ENCODE measurements at regions not wholly inside any gene's neighbourhood (a gene's known extent, or its start where the extent isn't known, plus 50 kb on each side); places are given as distances from the start of the nearest gene placed in this dataset.
"Not testable (repeated sequence)": the region's sequence is repeated elsewhere in the genome, so short reads cannot be mapped to it uniquely, and the experiment has no call there.

DNA sequence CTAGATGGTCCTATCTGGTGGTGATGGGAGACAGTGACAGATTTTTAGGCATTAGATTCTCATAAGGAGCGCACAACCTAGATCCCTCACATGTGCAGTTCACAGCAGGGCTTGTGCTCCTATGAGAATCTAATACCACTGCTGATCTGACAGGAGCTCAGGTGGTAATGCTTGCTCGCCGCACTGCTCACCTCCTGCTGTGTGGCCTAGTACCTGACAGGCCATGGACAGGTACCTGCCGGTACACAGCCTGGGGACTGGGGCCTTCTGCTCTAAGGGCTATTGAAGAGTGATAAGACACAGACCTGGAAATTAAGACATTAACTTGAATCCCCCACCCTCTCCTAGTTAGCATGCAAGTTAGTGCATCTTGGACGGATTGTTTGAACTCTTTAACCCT lies 64.4 kb downstream of the KLRB1 start:
- not testable (repeated sequence) for ATAC-seq; DNase-seq (ENCODE audit: low spot score)

DNA sequence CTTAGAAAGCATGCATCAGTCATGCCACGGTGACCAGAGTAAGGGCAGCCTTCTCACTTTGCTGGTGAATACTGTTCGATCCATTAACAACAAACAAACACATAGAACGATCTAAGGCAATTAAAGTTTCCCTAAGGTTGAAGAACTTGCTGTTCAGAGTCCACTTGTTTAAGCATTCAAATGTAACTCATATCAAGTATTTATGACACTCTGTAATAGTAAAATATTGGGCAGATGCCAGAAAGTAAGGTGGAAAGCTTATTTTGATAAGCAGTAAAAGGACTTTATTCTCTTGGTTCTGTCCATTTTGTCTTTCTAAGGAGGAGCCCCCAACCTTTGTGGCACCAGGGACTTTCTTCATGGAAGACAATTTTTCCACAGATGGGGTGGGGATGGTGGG lies 64.9 kb downstream of the KLRB1 start:
- DNase-seq (ENCODE audit: low spot score); ATAC-seq: not testable (repeated sequence)

DNA sequence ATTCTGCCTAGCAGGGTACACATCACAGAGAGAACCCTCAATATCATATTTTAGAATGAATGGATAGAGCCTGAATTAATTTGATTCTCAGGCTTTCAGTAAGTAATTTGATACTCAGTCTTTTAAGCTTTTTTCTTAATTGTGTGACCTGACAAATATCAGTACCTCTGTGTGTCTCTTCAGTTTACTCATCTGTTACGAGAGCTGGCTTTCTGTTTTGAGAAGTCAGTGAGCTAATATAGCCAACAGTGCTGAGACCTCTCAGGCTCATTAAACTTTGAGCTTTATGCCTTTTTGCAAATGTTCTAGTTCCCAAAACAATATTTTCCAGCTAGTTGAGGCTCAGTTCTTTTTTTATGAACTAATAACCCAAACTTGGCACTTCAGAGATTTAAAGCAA lies 91.8 kb downstream of the KLRB1 start:
- DNase-seq (ENCODE audit: low spot score); ATAC-seq: not testable (repeated sequence)

DNA sequence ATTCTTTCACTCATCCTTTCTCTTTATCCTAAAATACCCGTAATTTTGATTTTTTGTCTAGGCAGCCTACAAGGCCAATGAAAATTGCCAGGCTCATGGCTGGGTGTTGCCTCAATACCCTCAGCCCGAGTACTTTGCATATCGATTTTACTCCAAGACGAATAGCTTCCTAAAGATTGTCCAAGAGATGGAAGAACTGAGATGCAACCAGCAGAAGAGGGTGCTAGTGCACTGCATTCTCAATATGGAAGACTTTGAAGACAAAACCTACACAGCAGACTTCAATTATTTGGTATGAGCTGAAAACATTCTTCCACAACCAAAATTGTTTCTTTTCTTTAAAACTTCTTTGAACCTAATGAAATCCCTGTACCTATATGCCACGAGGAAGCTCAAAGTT lies 95.0 kb downstream of the KLRB1 start:
- peak; percentile 37 for ATAC-seq
- not testable (repeated sequence) for DNase-seq (ENCODE audit: low spot score)

DNA sequence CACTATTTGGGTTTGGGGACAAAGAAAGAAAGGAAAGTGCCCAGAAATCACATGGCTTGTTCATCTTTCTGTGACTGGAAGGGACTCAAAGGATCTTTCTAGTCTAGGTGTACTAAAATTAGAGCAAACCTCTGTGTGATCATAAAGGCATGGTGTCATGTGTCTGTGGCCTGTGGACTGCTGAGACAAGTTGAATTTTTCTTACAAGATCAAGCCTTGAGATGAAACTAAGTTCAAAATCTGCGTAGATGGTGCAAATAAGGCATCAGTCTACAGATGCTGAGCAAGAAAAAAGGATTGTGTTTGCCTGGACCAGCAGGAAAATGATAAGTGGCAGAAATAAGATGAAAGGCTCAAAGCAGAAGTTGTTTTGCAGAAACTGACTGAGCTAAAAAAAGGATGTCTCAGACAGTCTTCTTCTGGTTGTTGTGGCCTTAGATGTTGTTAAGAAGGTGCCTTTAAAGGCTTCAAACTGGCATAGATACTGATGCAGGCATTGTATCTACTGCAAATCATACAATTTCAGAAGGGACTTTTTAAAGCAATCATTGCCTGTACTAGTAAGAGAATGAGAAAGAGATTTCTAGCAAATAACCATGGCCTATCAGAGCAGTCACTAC lies 97.2 kb downstream of the KLRB1 start:
- DNase-seq (ENCODE audit: low spot score); ATAC-seq: not testable (repeated sequence)

DNA sequence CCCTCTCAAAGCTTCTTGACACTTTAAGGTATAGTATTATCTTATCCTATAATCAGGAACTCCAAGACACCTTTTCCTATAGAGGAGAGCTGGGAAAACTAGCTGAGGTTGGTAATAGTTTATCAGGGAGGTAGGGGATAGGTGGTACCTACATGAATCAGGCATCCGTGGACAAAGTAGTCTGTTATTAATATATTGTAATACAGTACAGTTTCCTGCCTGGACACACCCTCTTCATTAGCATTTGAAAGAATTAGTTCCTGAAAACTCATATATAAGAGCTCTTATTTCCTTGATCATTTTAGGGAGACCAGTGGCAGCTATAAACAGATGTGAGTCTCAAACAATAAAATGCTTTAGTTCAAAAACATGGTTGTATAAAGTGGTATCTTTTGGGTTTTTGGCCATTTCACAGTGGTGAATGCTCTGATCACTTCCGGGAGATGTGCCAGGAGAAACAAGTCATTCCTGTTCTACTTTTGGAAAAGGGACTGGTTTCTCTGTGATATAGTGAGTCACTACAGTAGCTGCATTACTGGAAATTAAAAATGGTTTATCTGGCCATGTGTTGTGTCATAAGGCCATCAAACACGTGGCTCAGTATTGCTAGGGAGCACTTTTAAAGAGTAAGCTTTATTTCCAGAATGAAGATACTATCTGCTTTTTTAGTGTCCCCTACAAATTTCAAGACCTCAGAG lies 98.1 kb downstream of the KLRB1 start:
- ATAC-seq (no peak), DNase-seq (ENCODE audit: low spot score) (no peak)

DNA sequence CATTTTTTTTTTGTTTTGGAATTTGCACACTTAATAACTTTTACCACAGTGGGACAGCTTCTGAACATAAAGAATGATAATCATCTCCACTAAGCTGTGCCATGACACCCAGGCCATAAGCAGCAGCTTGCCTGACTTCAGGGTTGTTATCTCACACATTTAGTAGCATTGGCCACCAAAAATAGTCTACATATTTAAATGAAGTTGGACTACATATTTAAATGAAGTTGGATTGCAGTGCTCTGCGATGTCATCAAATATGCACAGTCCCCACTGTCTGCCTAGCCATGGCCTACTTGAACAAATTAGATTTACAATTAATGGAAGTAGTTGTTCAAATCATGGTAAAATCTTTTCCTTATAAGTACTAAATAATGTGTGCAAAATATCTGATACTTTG lies 101.0 kb downstream of the KLRB1 start:
- ATAC-seq (no peak), DNase-seq (ENCODE audit: low spot score) (no peak)

DNA sequence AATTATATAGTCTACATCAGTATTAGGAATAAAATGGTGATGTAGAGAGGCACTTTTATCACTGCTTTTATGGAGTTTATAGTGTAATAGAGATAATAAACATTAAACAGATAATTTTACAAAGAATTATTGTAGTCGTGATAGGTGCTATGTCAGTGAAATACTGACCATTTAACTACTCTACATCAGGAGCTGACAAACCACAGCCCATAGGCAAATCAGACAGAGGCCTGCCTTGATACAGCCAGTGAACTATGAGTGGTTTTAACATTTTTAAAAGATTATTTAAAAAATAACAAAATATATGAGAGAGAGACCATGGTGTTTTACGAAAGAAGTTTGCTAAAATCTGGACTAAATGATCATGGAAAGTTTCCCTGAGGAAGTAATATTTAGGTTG lies 104.3 kb downstream of the KLRB1 start:
- ATAC-seq; DNase-seq (ENCODE audit: low spot score): not testable (repeated sequence)

DNA sequence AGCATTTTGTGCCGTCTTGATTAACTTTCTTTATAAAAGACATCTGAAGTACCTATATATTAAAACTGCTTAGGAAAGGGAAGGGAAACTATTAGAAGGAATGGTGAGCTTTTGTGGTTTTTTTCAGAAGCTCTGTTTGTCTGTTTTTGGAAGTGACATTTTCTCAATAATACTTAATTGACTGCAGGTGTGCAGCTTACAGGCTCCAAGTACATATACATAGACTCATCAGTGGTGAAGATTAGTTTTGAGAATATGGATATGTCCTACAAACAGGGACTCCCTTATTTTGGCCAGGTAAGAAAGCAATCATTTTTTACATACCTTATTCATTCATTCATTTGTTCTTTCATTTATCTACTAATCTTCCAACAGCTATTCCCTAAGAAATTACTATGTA lies 104.9 kb downstream of the KLRB1 start:
- not testable (repeated sequence) for ATAC-seq; DNase-seq (ENCODE audit: low spot score)

DNA sequence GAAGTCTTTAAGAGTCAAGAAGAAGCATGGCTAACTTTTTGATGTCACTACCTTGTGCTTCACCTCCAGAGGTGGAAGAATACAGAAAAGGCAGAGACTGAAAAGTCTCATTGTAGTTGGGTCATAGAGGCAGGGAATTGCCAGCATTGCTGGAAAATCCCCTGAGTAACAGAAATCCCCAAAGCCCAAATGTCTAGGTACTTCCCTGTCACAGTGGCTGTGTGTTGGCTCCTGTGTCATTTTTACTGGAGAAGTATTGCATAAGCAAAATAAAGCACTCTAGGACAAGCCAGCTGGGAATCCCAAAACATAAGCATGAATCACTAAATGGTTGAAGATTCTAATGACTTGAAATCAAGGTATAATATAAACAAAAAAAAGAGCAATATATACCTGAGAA lies 114.4 kb downstream of the KLRB1 start:
- ATAC-seq: not testable (repeated sequence)

DNA sequence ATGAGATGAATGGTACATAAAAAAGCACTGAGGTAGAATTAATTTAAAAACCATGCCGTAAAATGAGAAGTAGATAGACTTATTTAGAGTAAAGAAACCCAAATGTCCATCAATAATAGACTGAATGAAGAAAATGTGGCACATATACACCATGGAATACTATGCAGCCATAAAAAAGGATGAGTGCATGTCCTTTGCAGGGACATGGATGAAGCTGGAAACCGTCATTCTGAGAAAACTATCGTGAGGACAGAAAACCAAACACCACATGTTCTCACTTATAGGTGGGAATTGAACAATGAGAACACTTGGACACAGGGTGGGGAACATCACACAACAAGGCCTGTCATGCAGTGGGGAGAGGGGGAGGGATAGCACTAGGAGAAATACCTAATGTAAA lies 126.4 kb downstream of the KLRB1 start:
- not testable (repeated sequence) for ATAC-seq; DNase-seq (ENCODE audit: low spot score)

More for the DNA sequence above, 114.4 kb downstream of the KLRB1 start:
- DNase-seq (ENCODE audit: low spot score): not testable (repeated sequence)

DNA sequence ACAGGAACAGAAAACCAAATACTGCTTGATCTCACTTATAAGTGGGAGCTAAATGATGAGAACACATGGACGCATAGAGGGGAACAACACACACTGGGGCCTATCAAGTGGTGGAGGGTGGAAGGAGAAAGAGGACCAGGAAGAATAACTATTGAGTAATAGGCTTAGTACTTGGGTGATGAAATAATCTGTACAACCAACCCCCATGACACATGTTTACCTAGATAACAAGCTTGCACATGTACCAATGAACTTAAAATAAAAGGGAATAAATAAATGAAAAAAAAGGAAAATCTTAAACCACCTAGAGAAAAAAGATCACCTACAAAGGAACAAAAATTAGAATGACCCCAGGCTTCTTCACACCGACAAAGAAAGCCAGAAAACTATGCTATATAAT lies 133.5 kb downstream of the KLRB1 start:
- not testable (repeated sequence) for ATAC-seq; DNase-seq (ENCODE audit: low spot score)

DNA sequence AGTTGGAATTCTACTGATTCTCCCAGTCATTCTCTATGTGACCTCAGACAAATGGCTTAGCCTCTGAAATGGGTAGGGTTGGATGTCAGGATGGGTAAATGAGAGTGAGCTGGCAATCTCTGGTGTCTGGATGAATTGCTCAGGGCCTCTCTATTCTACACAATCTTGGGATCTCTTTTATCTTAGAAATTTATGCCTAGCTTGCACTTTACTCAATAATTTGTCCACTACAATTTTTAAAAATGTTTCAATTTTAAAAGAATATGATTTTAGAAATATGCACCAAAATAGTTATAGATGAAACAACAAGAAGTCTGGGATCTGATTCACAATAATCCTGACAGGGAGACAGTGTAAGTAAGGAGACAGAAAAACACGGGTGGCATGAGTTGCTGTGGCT lies 134.1 kb downstream of the KLRB1 start:
- ATAC-seq; DNase-seq (ENCODE audit: low spot score): not testable (repeated sequence)

DNA sequence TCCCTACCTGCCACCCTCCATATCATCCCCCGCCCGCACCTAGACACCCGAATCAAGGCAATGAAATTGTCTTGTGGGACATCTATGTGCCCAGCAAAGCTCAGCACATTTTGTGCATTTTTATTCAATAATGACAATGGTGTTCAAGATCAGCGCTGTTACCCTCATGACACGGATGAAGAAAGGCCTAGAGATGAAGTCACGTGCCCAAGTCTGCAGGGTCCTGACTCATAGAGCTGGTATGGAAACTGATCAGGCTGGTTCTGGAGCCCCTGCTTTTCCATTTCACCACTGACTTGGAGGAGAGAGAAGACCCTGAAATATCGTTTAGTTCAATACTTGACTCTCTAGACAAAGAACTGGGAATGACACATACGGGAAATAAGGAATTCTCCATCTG lies 136.2 kb downstream of the KLRB1 start:
- DNase-seq (ENCODE audit: low spot score); ATAC-seq: not testable (repeated sequence)

DNA sequence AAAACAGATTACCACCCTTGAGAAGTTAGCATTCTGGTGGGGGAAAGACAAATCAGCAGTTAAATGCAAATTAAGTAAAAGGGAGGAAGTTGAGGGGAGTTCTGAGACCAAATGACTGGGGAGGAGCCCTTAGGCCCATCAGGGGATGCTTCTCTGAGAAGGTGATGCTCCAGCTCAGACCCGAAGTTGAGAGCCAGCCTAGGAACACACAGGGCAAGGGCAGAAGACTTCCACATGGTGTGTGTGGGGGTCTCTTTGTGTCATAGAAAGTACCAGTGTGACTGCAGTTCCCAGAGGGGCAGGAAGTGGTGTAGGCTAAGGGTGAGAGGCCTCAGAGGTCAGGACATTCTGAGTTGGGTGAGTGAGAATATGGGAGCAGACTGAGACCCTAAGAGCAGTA lies 137.3 kb downstream of the KLRB1 start:
- not testable (repeated sequence) for DNase-seq (ENCODE audit: low spot score); ATAC-seq

DNA sequence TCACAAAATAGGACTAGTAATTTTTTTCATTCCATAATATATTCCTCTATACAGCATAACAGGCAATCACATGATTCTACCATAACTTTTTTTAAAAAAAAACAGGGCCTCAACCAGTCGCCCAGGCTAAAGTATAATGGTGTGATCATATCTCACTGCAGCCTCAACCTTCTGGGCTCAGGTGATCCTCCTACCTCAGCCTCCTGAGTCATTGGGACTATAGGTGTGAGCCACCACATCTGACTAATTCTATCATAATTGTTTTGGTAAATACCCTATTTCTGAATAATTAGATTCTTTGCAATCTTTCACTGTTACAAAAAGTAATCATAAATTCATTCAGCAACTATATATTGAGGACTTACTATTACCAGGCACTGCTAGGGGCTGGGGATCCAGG lies 137.8 kb downstream of the KLRB1 start:
- not testable (repeated sequence) for DNase-seq (ENCODE audit: low spot score); ATAC-seq

DNA sequence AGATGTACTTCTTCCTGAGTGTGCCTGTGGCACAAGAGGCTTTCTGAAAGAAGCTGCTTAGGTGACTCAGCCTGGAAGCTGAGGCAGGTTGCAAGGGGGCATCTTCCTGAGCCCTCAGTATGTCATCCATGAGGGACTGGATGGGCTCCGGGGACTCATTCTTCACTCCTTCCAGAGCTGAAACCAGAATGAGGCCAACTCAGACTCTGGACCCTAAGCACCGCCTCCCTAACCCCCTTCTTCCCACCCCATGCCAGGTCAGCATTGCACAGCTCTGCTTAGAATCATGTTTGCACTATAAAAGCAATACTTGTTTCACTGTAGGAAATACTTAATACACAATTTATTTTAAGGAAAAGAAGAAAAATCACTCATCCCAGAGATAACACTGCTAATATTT lies 138.3 kb downstream of the KLRB1 start:
- ATAC-seq; DNase-seq (ENCODE audit: low spot score): not testable (repeated sequence)

DNA sequence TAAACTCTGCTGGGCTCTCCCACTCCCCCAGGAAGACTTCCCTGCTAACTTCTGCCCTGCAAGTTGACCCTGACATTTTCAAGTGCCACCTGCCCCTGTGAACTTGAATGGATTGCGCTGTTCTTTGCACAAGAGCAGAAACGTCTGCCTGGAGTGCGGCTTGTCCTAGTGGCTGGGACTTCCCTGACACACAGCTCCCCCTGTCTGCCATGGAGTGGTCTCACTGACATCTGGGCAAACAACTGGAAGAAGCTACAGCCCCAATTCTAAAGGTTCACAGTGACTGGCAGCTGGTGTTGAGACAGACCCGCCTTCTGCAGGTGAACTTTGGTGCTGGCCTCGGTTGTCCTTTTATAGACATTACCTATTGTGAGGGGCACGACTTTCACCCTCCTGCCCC lies 138.7 kb downstream of the KLRB1 start:
- DNase-seq (ENCODE audit: low spot score) (peak; percentile 62), ATAC-seq (peak; percentile 91)

DNA sequence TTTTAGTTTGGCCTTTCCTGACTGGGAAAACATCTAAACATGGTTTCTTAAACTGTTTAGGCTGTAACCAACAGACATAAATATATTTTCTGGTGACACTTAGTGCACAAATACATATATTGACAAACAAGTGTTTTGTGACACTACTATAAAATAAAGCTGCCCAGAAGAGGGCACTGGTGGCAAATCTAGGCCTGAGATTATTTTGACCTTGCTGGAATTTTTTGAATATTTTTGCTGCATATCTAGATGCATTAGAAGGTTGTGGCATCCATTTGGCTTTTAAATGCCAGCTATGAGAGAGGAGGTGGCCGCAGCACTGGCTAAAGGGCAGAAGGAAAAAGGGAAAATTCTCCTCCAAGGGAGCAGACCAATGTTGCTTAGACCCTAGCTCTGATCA lies 139.6 kb downstream of the KLRB1 start:
- not testable (repeated sequence) for DNase-seq (ENCODE audit: low spot score); ATAC-seq

DNA sequence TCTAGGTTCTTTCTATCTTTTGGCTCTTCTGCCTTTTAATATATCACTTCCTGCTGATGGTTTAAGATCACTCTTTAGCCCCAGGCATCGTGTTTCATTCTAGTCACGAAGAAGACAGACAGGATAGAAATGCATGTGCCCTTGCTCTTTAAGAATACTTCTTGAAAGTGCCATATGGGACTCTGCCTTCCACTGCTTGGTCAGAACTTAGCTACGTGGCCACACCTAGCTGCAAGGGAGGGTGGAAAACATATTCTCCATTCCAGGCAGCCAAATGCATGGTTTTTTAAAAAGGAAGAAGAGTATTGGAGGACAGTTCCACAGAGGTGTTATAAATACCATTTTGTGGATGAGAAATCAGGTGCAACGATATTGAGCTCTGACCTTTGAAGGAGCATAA lies 143.3 kb downstream of the KLRB1 start:
- DNase-seq (ENCODE audit: low spot score): no peak

DNA sequence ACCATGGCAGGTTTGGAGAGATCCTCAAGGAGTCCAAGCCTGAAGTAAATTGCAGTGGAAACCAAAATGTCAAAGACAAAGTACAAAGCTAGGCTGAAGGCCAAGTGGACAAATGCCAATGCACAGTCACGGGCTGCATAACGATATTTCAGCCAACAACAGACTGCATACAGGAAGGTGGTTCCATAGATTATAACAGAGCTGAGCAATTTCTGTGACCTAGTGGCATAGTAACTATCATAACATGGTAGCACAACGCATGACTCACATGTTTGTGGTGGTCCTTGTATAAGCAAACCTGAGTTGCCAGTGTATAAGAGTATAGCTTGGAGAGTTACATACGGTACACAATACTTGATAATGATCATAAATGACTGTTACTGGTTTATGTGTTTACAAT lies 152.2 kb downstream of the KLRB1 start:
- peak; percentile 42 for ATAC-seq

More for the DNA sequence above, 143.3 kb downstream of the KLRB1 start:
- ATAC-seq: no peak

DNA sequence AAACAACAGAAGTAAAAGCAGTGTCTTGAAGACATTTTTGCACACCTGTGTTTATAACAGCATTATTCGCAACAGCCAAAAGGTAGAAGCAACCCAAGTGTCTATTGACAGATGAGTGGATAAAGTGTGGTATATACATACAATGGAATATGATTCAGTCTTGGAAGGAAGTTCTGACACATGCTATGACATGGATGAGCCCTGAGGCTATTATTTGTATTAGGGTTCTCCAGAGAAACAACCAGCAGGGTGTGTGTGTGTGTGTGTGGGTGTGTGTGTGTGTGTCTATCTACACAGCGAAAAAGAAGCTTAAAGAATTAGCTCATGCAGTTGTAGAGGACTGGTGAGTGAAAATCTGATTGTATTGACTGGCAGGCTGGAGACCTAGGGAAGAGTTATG lies 153.7 kb downstream of the KLRB1 start:
- not testable (repeated sequence) for ATAC-seq; DNase-seq (ENCODE audit: low spot score)

More for the DNA sequence above, 152.2 kb downstream of the KLRB1 start:
- DNase-seq (ENCODE audit: low spot score): not testable (repeated sequence)

Data from left lobe of liver (tissue), 2 donors.